Fibroblast of villous mesenchyme (primary cell): ENCODE measurements at regions not wholly inside any gene's neighbourhood (a gene's known extent, or its start where the extent isn't known, plus 50 kb on each side); places are given as distances from the start of the nearest gene placed in this dataset.

ENCODE experiments used
- DNase-seq: peaks from one replicate; pipeline ENCODE4 v3.0.0-alpha.2; 2010; ENCODE audit warnings: low read depth
- H3K4me3 ChIP-seq: 2 replicates; pipeline ENCODE4 v1.5.1; 2011; ENCODE audit warnings: low read depth, mild to moderate bottlenecking, low read length
- CTCF ChIP-seq: IDR thresholded peaks from 2 replicates; pipeline ENCODE4 v1.5.1; 2012; ENCODE audit warnings: low read depth, mild to moderate bottlenecking, low read length; ENCODE audit not compliant: insufficient read depth

DNA sequence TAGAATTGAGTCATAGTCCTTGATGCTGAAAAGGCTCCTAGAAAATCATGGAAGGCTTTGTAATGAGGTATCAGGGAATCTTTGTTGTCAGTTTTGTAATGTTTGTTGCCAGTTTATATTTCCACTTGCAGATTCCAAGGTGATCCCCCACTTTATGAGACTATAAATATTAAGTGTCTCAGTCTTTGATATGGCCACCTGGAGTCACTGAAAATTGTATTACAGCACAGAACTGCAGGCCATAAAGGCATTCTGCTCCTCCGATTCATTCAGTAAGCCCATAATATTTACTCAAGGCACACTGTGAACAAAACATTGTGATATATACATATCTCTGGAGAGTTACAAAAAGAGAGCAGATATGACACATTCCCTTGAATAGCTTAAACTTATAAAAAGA is 457.8 kb upstream of the ZNF385D start:
- no peak for DNase-seq
- H3K4me3 ChIP-seq, result no peak overlapping the region
- TF ChIP-seq CTCF, result no peak

DNA sequence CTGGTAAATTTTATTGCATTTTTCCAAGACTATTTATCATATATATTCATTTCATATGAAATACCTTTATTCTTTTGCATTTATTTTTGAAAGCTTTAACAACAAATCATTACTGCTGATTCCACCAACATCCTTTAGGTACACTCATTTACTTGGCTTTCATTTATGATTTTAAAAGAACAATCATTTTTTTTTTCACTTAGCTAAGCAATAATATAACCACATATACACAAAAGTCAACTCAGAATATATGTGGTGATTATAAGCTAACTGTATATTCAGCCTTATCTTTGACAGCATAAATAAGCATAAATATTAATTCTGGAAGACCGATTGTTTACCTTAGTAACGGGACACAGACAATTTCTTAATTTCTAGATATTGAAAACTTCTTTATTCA is 458.6 kb upstream of the ZNF385D start:
- H3K4me3 ChIP-seq, result no peak overlapping the region
- no peak for DNase-seq
- no peak for TF ChIP-seq CTCF

DNA sequence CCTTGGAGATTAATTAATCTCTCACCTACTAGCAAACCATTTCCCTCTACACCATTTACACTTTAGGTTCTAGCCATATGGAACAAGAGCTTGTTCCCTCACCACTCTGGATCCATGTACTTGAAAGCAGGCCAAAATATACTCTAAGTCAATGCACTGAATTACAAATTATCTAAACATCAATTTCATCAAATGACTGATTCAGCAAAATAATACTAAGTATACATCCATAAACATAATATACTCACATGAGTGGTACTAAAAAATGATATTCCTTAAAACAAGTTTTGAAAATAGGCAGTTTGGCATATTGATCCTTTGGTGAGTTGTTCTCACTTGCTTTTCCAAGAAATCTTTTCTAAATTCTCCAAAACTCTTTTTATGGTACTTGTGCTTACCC is 459.7 kb upstream of the ZNF385D start:
- no peak overlapping the region for H3K4me3 ChIP-seq
- DNase-seq, result no peak
- TF ChIP-seq CTCF, result no peak

GRCh38 chr3:22216601-22217000 is 465.6 kb upstream of the ZNF385D start:
- no peak overlapping the region for H3K4me3 ChIP-seq
- TF ChIP-seq CTCF, result no peak
- no peak for DNase-seq

DNA sequence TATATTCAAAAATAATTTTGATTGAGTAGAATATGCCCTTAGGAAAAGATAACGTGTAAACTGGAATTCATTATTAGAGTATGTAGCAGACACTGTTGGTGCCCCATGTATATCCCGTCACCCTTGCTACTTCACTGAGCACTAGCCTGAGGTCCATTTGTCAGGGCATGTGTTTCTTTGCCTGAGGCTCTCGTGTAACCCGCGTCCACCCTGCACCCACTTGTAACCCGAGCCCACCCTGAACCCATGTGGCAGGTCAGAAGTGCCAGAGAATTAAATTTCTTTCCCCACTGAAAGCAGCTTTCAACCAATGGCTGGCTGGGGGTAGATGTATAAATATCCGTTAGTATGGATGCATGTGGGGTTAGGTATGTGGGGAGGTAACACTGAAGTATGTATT is 474.2 kb upstream of the ZNF385D start:
- no peak for DNase-seq
- TF ChIP-seq CTCF, result no peak
- H3K4me3 ChIP-seq, result no peak overlapping the region

DNA sequence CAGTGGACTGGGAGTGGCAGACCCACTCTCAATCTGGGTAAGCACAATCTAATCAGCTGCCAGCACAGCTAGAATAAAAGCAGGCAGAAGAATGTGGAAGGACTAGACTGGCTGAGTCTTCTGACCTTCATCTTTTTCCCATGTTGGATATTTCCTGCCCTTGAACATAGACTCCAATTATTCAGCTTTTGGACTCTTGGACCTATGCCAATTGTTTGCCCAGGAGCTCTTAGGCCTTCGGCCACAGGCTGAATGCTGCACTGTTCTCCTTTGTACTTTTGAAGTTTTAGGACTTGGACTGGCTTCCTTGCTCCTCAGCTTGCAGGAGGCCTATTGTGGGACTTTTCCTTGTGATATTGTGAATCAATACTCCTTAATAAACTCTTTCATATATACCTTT is 477.7 kb upstream of the ZNF385D start:
- no peak for TF ChIP-seq CTCF
- no peak overlapping the region for H3K4me3 ChIP-seq
- DNase-seq, result no peak

- no peak for TF ChIP-seq CTCF
Observed at GRCh38 chr3:22231061-22231460, 480.1 kb upstream of the ZNF385D start.

More at GRCh38 chr3:22231061-22231460, 480.1 kb upstream of the ZNF385D start:
- no peak overlapping the region for H3K4me3 ChIP-seq
- DNase-seq, result no peak
